Caco-2 (cell line): ENCODE measurements at regions not wholly inside any gene's neighbourhood (a gene's known extent, or its start where the extent isn't known, plus 50 kb on each side); places are given as distances from the start of the nearest gene placed in this dataset.

Experiments used
- BruUV-seq: library from RNA; stranded (reverse); fragments of 400-500 nt; replicated peaks from 2 replicates; lab custom pipeline; 2021; lab: Mats Ljungman, UMichigan
- CTCF ChIA-PET: fragments of 300-600 bp; sonication (Branson Sonifier 250); formaldehyde crosslinking; loops from one replicate; lab custom pipeline; 2022; ENCODE audit warnings: antibody characterized with exemption; lab: Charles Lee
- POLR2A ChIA-PET: fragments of 300-600 bp; sonication (Branson Sonifier 250); formaldehyde crosslinking; loops from one replicate; lab custom pipeline; 2022; ENCODE audit warnings: antibody characterized with exemption; lab: Charles Lee
- DNase-seq, 2 experiments: peaks; one replicate each; pipeline versions ENCODE4 v3.0.0 to v3.0.0-alpha.2; 2020 to 2022
- H3K27me3 ChIP-seq: replicated peaks from 2 replicates; pipeline ENCODE4 v1.6.0; 2011; ENCODE audit warnings: low read length; ENCODE audit not compliant: control insufficient read depth, insufficient read depth
- H3K36me3 ChIP-seq: 2 replicates; pipeline ENCODE4 v1.5.1; 2011; ENCODE audit warnings: low read length; ENCODE audit not compliant: control insufficient read depth, insufficient read depth
- H3K4me1 ChIP-seq: fragments of 250-450 bp; sonication (Bioruptor Pico); 2 replicates; pipeline ENCODE4 v1.5.1; 2020; ENCODE audit warnings: mild to moderate bottlenecking
- H3K4me3 ChIP-seq: 2 replicates; pipeline ENCODE4 v1.5.1; 2011; ENCODE audit warnings: low read depth, mild to moderate bottlenecking, control low read depth, low read length
- H3K9me3 ChIP-seq: fragments of 250-450 bp; sonication (Bioruptor Pico); 2 replicates; pipeline ENCODE4 v1.5.1; 2020; ENCODE audit warnings: mild to moderate bottlenecking, moderate library complexity
- H3K27ac Mint-ChIP-seq: one replicate; pipeline ENCODE4 v1.8.0; 2022; ENCODE audit warnings: mixed read lengths; ENCODE audit not compliant: unreplicated experiment
- H3K27me3 Mint-ChIP-seq: one replicate; pipeline ENCODE4 v1.8.0; 2022; ENCODE audit warnings: mixed read lengths; ENCODE audit not compliant: insufficient read depth, unreplicated experiment
- H3K36me3 Mint-ChIP-seq: one replicate; pipeline ENCODE4 v1.8.0; 2022; ENCODE audit warnings: mild to moderate bottlenecking, mixed read lengths; ENCODE audit not compliant: insufficient read depth, unreplicated experiment
- H3K4me1 Mint-ChIP-seq: one replicate; pipeline ENCODE4 v1.8.0; 2022; ENCODE audit warnings: low read depth, mixed read lengths; ENCODE audit not compliant: unreplicated experiment
- H3K4me3 Mint-ChIP-seq: one replicate; pipeline ENCODE4 v1.8.0; 2022; ENCODE audit warnings: mild to moderate bottlenecking, moderate library complexity, mixed read lengths; ENCODE audit not compliant: unreplicated experiment
- H3K9me3 Mint-ChIP-seq: one replicate; pipeline ENCODE4 v1.8.0; 2022; ENCODE audit warnings: mixed read lengths; ENCODE audit not compliant: unreplicated experiment
- CTCF ChIP-seq, 2 experiments: fragments of 200-600 bp in 1 of 2; IDR thresholded peaks; 1 replicate in 1 of 2; 2 replicates in 1 of 2; pipeline versions ENCODE4 v1.5.1 to v1.8.0; 2011 to 2022; ENCODE audit warnings: antibody characterized with exemption in 1 of 2, control low read depth in 1 of 2, inconsistent platforms in 1 of 2, low read depth in 1 of 2, low read length in 1 of 2, mild to moderate bottlenecking in 1 of 2, moderate library complexity in 1 of 2; ENCODE audit not compliant: insufficient read depth in 1 of 2, severe bottlenecking in 1 of 2, unreplicated experiment in 1 of 2
- intact Hi-C: fragments of 100-400 bp; cut with micrococcal nuclease; formaldehyde crosslinking; loops from one replicate; pipeline ENCODE4 v1.10.0; 2022; ENCODE audit not compliant: unreplicated experiment

- H3K36me3 ChIP-seq: no peaks in the 10 kb centered on the region
- Mint-ChIP-seq H3K27me3 (no peaks in the 10 kb centered on the region), H3K4me3 (no peak overlapping the region), H3K4me1 (no peaks in the 10 kb centered on the region), H3K27ac (no peak overlapping the region), H3K36me3 (no peaks in the 10 kb centered on the region), H3K9me3 (no peaks in the 10 kb centered on the region)
- ChIA-PET CTCF (no interaction called here), POLR2A (no interaction called here)
- no peaks in the 10 kb centered on the region for H3K4me1 ChIP-seq
- intact Hi-C loops: no loop called here
- no peak for TF ChIP-seq CTCF (IDR thresholded peaks at IDR 0.05; ENCODE audit: insufficient read depth in 1 of 2, low read depth in 1 of 2, low read length in 1 of 2, severe bottlenecking in 1 of 2, unreplicated experiment in 1 of 2)
- BruUV-seq: no TSS peak
- H3K9me3 ChIP-seq: no peaks in the 10 kb centered on the region
- no peak overlapping the region for H3K4me3 ChIP-seq
- no peaks in the 10 kb centered on the region for H3K27me3 ChIP-seq
- no peak for DNase-seq
Observed at GRCh38 chr2:181340891-181341290, 116.3 kb upstream of the ITGA4 start.

- Histone ChIP-seq H3K9me3 (no peaks in the 10 kb centered on the region), H3K27me3 (no peaks in the 10 kb centered on the region), H3K4me1 (no peaks in the 10 kb centered on the region), H3K4me3 (no peak overlapping the region), H3K36me3 (no peaks in the 10 kb centered on the region)
- no peak for TF ChIP-seq CTCF (IDR thresholded peaks at IDR 0.05; ENCODE audit: insufficient read depth in 1 of 2, low read depth in 1 of 2, low read length in 1 of 2, severe bottlenecking in 1 of 2, unreplicated experiment in 1 of 2)
- Mint-ChIP-seq H3K36me3 (no peaks in the 10 kb centered on the region), H3K9me3 (no peaks in the 10 kb centered on the region), H3K4me1 (no peaks in the 10 kb centered on the region), H3K27ac (no peak overlapping the region), H3K4me3 (no peak overlapping the region), H3K27me3 (no peaks in the 10 kb centered on the region)
- intact Hi-C loops: no loop called here
- ChIA-PET CTCF (no interaction called here), POLR2A (no interaction called here)
- no TSS peak for BruUV-seq
- no peak for DNase-seq
Observed at GRCh38 chr2:181341855-181342600, 115.2 kb upstream of the ITGA4 start.

GRCh38 chr2:181348107-181348837 is 108.9 kb upstream of the ITGA4 start:
- POLR2A ChIA-PET: no interaction called here
- H3K36me3 Mint-ChIP-seq: no peaks in the 10 kb centered on the region
- H3K27me3 Mint-ChIP-seq: no peaks in the 10 kb centered on the region
- CTCF ChIA-PET: no interaction called here
- no peak for TF ChIP-seq CTCF (IDR thresholded peaks at IDR 0.05; ENCODE audit: insufficient read depth in 1 of 2, low read depth in 1 of 2, low read length in 1 of 2, severe bottlenecking in 1 of 2, unreplicated experiment in 1 of 2)
- no peaks in the 10 kb centered on the region for H3K27me3 ChIP-seq
- no peak overlapping the region for H3K27ac Mint-ChIP-seq
- no peak overlapping the region for H3K4me3 Mint-ChIP-seq
- no peaks in the 10 kb centered on the region for H3K4me1 Mint-ChIP-seq
- intact Hi-C loops: no loop called here
- no peaks in the 10 kb centered on the region for H3K36me3 ChIP-seq
- no peak for DNase-seq
- no peaks in the 10 kb centered on the region for H3K9me3 Mint-ChIP-seq
- no peaks in the 10 kb centered on the region for H3K9me3 ChIP-seq
- H3K4me1 ChIP-seq: no peaks in the 10 kb centered on the region
- no peak overlapping the region for H3K4me3 ChIP-seq
- BruUV-seq: no TSS peak
